IPS-11a (cell line): ENCODE measurements at regions not wholly inside any gene's neighbourhood (a gene's known extent, or its start where the extent isn't known, plus 50 kb on each side); places are given as distances from the start of the nearest gene placed in this dataset.
"Not testable (repeated sequence)": the region's sequence is repeated elsewhere in the genome, so short reads cannot be mapped to it uniquely, and the experiment has no call there.

Experiments
- H3K4me3 ChIP-seq: one replicate; pipeline ENCODE4 v1.5.1; 2013; ENCODE audit warnings: low read depth, low read length, control low read depth

GRCh38 chr3:107220538-107220937 is 156.7 kb upstream of the CCDC54 start:
- H3K4me3 ChIP-seq, result no peak overlapping the region

- no peak overlapping the region for H3K4me3 ChIP-seq
These were observed 155.4 kb upstream of the CCDC54 start for GRCh38 chr3:107221856-107222255.

DNA sequence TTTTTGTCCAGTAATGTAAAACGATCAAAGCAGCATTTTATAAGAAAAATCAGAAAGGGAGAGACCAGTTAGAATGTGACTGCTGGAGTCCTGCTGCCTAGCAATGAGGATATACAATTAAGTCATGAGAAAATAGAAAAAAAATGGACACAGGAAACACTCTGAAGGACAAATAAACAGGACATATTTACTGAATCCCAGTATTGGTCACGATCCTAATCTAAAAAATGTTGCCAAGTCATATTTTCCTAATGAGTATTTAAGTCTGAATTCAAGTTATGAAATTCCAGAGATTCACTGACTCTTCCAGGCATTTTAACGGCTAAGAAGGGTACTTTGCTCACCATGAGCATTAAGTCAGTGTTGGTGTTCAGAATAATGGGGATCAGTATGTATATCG is 154.3 kb upstream of the CCDC54 start:
- no peak overlapping the region for H3K4me3 ChIP-seq

GRCh38 chr3:107224026-107224596 is 153.1 kb upstream of the CCDC54 start:
- no peak overlapping the region for H3K4me3 ChIP-seq

- no peak overlapping the region for H3K4me3 ChIP-seq
These were observed 150.1 kb upstream of the CCDC54 start for GRCh38 chr3:107227091-107227490.

GRCh38 chr3:107233877-107234276 is 143.4 kb upstream of the CCDC54 start:
- H3K4me3 ChIP-seq, result not testable (repeated sequence)

DNA sequence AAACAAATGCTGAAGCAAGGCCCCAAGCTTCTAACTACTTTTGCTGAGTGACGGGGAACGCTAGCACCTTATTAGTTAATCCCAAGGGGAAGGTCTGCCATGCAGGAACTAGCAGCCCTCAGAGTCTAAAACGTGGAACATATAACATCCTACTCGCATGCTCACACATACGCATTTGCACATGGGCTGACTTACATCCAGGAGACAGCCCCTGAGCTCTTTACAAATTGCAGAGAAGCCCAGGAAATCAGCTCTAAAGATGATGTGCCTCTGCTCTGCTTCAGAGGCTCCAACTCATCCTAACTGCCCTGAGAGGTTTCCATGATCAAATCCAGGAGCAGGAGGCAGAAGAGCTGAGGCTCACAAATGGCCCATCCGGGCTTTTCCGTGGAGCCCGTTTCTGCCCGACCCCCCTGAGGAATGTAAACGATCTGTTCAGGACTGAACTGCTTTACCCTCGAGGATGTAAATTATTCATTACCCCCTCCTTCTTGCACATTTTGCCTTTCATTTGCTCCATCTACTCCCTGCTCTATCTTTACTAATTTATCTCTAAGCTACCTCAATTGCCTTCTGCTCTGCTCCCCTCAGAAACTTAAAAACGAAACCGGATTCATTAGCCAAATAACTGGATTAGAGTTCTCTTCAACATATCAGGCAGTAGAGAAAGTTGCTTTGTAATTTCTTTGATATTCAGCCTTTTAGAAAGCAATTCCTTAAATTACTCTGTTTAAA is 141.9 kb upstream of the CCDC54 start:
- no peak overlapping the region for H3K4me3 ChIP-seq

GRCh38 chr3:107235928-107236315 is 141.3 kb upstream of the CCDC54 start:
- no peak overlapping the region for H3K4me3 ChIP-seq

DNA sequence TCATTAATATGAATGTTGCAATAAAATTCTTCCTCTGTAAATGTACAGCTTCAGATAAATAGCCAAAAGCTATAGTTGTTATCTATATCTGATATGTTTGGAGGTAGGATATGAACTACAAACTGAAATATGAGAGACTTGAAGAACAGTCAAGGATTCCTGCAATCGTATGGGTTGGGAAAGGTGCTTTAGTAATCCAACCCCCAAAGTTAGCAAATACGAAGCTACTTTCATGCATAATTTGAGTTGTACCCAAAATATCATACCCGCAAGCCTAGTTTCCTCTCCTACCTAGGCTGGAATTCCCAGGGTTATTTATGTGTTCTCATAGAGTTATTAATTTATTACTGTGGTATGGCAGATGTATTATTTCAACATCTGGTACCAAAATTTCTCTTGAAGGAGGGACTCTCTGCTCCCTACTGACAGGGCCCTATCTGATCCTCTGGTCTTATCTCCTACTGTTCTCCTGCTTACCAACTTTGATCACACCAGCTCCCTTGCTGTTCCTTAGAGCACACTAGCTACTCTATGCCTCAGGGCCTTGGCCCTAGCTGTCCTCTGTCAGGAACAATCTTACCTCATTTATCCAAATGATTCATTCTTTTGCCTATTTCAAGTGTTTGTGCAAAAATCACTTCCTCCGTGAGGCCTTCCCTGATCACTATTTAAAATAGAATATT is 140.4 kb upstream of the CCDC54 start:
- no peak overlapping the region for H3K4me3 ChIP-seq

- no peak overlapping the region for H3K4me3 ChIP-seq
These were observed 138.5 kb upstream of the CCDC54 start for GRCh38 chr3:107238787-107239186.

DNA sequence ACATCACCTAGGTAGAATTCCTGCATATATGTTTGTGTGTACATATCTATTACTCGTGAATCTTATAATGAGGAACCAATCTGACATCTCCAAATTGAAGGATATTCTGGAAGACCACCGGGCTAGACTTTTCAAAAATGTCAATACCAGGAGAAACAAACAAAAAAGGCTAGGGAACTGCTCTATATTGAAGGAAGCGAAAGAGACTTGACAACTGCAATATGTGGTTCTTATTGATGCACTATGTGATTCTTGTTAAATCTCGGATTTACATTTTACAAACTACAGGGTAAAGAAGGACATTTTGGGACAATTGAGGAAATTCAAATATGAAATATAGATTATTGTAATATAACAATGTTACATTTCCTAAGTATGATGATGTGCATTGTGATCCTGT is 137.5 kb upstream of the CCDC54 start:
- H3K4me3 ChIP-seq, result no peak overlapping the region

GRCh38 chr3:107240183-107241091 is 136.8 kb upstream of the CCDC54 start:
- peak overlapping the region; percentile 76 for H3K4me3 ChIP-seq

GRCh38 chr3:107241217-107241616 is 136.0 kb upstream of the CCDC54 start:
- H3K4me3 ChIP-seq, result peak overlapping the region; percentile 76

DNA sequence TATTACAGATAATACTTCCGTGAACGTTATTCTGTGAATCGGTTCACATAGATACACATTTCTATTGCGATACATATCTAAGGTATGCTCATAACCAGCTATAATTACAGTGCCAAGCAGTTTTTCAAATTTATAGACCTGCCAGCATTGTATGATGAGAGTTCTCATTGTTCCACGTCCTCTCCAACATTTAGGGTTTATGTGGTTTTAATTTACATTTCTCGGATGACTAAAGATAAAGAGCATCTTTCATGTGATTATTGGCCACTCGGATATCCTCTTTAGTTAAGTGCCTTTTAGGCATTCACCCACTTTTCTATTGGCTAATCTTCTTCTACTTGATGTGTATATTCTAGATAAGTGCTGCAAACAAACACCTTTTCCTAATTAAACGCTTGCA is 134.7 kb upstream of the CCDC54 start:
- H3K4me3 ChIP-seq, result no peak overlapping the region

DNA sequence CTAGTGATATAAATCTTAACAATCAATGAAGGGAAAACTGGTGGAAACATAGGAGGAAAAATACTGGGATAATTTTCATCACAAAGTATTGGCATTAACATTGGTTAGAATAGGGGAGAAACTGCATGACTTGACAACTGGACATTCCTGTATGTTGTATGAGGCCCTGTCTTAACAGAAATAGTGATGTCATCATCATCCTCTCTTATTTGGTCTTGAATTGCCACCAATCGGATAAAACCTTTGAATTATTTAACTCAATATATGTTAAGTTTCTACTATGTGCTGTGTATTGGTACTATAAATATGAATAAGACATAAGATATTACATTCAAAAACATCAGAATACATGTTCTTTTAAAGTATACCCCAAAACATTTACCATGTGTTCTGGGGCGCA is 130.1 kb upstream of the CCDC54 start:
- H3K4me3 ChIP-seq, result no peak overlapping the region

DNA sequence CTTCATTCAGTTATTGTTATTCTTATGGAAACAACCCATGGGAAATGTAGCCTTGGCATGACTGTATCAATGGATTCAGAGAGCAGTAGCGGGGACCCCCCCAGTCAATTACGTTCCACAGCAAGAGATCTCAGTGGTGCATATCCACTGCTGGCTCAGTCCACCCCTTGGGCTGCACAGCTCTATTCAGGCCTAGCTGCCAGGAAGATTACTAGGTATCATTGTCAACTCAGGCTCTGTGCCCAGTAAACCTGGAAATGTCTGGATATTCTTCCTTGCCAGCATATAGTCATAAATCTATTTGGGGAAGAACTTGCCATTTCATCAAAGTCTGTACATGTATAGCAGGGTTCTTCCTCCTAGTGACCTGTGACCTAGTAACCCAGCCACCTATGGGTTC is 128.1 kb upstream of the CCDC54 start:
- H3K4me3 ChIP-seq, result no peak overlapping the region

- no peak overlapping the region for H3K4me3 ChIP-seq
These were observed 127.0 kb upstream of the CCDC54 start for GRCh38 chr3:107250221-107250620.

DNA sequence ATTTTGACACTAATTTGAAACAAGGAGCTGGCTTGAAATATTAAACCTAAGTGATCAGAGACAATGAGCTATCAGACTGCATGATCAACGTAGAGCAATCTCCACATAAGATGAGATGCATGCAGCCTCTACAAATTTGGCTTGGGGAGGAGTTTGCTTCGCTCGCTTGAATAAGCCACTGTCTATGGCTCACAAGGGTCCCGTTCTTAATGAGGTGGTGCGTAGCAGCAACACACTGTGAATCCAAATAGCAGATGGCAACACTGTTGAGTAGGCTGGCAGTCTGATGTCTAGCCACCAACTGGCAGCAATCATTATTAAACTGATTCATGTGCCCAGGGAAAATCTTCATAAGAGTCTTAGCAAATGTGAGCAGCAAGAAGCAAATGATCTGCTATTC is 125.4 kb upstream of the CCDC54 start:
- no peak overlapping the region for H3K4me3 ChIP-seq

- H3K4me3 ChIP-seq, result no peak overlapping the region
These were observed 120.3 kb upstream of the CCDC54 start for GRCh38 chr3:107256963-107257362.

- no peak overlapping the region for H3K4me3 ChIP-seq
These were observed 118.9 kb upstream of the CCDC54 start for GRCh38 chr3:107258300-107258699.

- H3K4me3 ChIP-seq, result no peak overlapping the region
These were observed 117.0 kb upstream of the CCDC54 start for GRCh38 chr3:107260207-107260606.
